ENCODE measurements at regions not wholly inside any gene's neighbourhood (a gene's known extent, or its start where the extent isn't known, plus 50 kb on each side); places are given as distances from the start of the nearest gene placed in this dataset.

- H3K27me3 Mint-ChIP-seq = no peaks in the 10 kb centered on the region
- no peak overlapping the region for H3K4me3 Mint-ChIP-seq
- DNase-seq = no peak
- no peaks in the 10 kb centered on the region for H3K36me3 Mint-ChIP-seq
- H3K4me1 Mint-ChIP-seq = no peaks in the 10 kb centered on the region
- no peak overlapping the region for H3K27ac Mint-ChIP-seq
- H3K9me3 Mint-ChIP-seq = no peaks in the 10 kb centered on the region
Observed at GRCh38 chr9:105971986-105972385, 277.6 kb downstream of the TMEM38B start.

- no peak overlapping the region for H3K4me3 Mint-ChIP-seq
- H3K9me3 Mint-ChIP-seq = no peaks in the 10 kb centered on the region
Observed at GRCh38 chr9:105972466-105973204, 278.3 kb downstream of the TMEM38B start.

DNA sequence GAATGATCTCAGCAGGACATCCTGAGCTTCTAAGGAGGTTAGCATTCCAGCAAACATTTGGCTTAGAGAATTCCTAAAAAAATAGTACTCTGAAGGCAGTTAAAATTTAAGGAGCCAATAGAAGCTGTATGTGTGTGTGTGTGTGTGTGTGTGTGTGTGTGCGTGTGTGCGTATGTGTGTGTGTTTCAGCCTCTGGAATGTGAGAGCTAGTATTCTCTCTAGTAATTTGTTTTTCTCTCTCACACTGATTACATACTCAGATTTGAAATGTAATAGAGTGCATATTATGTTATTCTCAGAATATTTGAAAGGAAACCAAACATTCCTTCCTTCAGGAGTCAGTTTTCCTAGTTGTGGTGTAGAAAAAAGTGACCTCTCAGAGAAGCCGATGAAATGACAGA, 279.6 kb downstream of the TMEM38B start:
- no peaks in the 10 kb centered on the region for H3K4me1 Mint-ChIP-seq
- H3K9me3 Mint-ChIP-seq = no peaks in the 10 kb centered on the region

More at GRCh38 chr9:105972466-105973204, 278.3 kb downstream of the TMEM38B start:
- Mint-ChIP-seq H3K27me3 (no peaks in the 10 kb centered on the region), H3K27ac (no peak overlapping the region), H3K36me3 (no peaks in the 10 kb centered on the region), H3K4me1 (no peaks in the 10 kb centered on the region)
- DNase-seq = no peak

GRCh38 chr9:105975886-105976645, 281.7 kb downstream of the TMEM38B start:
- Mint-ChIP-seq H3K9me3 (no peaks in the 10 kb centered on the region), H3K4me1 (no peaks in the 10 kb centered on the region), H3K27ac (no peak overlapping the region), H3K27me3 (no peaks in the 10 kb centered on the region), H3K4me3 (no peak overlapping the region), H3K36me3 (no peaks in the 10 kb centered on the region)
- DNase-seq = no peak

More for the DNA sequence above, 279.6 kb downstream of the TMEM38B start:
- no peak overlapping the region for H3K27ac Mint-ChIP-seq
- no peaks in the 10 kb centered on the region for H3K36me3 Mint-ChIP-seq
- no peak overlapping the region for H3K4me3 Mint-ChIP-seq
- no peaks in the 10 kb centered on the region for H3K27me3 Mint-ChIP-seq
- no peak for DNase-seq

- H3K27me3 Mint-ChIP-seq = no peaks in the 10 kb centered on the region
- H3K27ac Mint-ChIP-seq = no peak overlapping the region
- DNase-seq = no peak
- no peak overlapping the region for H3K4me3 Mint-ChIP-seq
- no peaks in the 10 kb centered on the region for H3K36me3 Mint-ChIP-seq
- H3K9me3 Mint-ChIP-seq = no peaks in the 10 kb centered on the region
- H3K4me1 Mint-ChIP-seq = no peaks in the 10 kb centered on the region
Observed at GRCh38 chr9:105978336-105978735, 284.0 kb downstream of the TMEM38B start.

DNA sequence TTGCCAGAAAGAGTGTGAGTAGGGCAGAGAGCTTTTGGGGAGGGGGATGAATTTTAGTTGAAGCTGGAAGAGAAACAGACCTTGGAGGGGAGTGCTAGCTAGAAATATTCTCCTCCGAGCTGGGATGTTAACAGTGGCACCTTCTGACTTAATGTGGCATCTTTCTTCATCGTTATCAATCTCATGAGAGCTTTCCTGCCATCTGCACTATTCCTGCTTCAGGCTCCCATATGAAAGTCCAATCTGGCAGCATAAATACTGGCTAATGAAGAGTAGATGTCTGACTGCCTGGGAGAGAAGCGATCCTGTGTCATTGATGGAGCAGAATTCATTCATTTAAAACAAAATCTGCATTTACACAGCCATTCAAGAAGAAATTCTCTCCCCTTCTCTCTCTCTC, 284.5 kb downstream of the TMEM38B start:
- H3K4me1 Mint-ChIP-seq = no peaks in the 10 kb centered on the region
- no peak overlapping the region for H3K27ac Mint-ChIP-seq
- no peaks in the 10 kb centered on the region for H3K36me3 Mint-ChIP-seq
- H3K4me3 Mint-ChIP-seq = no peak overlapping the region
- DNase-seq = no peak
- H3K9me3 Mint-ChIP-seq = no peaks in the 10 kb centered on the region
- H3K27me3 Mint-ChIP-seq = no peaks in the 10 kb centered on the region

DNA sequence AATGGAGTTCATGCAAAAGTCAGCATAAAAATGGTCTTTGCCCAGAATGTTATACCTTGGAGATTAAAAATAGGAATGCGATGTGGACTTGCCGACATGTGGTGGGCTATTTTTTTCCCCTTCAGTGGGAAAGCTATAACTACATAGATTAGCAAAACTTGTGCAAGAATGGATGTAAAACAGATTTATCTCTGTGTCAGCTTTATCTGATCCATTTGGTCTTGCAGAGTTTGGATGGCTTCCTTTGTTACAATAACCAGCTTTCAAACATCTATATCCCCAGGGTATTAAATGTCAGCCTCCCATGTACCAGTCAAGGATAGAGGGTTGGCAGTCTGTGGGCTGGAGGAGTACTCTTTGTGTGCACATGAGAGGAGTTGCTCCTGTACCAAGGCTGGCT, 284.9 kb downstream of the TMEM38B start:
- DNase-seq = no peak
- no peak overlapping the region for H3K4me3 Mint-ChIP-seq
- H3K27me3 Mint-ChIP-seq = no peaks in the 10 kb centered on the region
- no peak overlapping the region for H3K27ac Mint-ChIP-seq
- no peaks in the 10 kb centered on the region for H3K4me1 Mint-ChIP-seq
- H3K9me3 Mint-ChIP-seq = no peaks in the 10 kb centered on the region
- no peaks in the 10 kb centered on the region for H3K36me3 Mint-ChIP-seq

- H3K27me3 Mint-ChIP-seq = no peaks in the 10 kb centered on the region
- no peak for DNase-seq
- H3K36me3 Mint-ChIP-seq = no peaks in the 10 kb centered on the region
- no peaks in the 10 kb centered on the region for H3K4me1 Mint-ChIP-seq
- H3K27ac Mint-ChIP-seq = no peak overlapping the region
- H3K4me3 Mint-ChIP-seq = no peak overlapping the region
- H3K9me3 Mint-ChIP-seq = no peaks in the 10 kb centered on the region
Observed at GRCh38 chr9:105984714-105985113, 290.4 kb downstream of the TMEM38B start.

GRCh38 chr9:105993116-105993854, 298.9 kb downstream of the TMEM38B start:
- Mint-ChIP-seq H3K4me1 (no peaks in the 10 kb centered on the region), H3K4me3 (no peak overlapping the region), H3K36me3 (no peaks in the 10 kb centered on the region), H3K9me3 (no peaks in the 10 kb centered on the region), H3K27me3 (no peaks in the 10 kb centered on the region), H3K27ac (no peak overlapping the region)
- DNase-seq = no peak

DNA sequence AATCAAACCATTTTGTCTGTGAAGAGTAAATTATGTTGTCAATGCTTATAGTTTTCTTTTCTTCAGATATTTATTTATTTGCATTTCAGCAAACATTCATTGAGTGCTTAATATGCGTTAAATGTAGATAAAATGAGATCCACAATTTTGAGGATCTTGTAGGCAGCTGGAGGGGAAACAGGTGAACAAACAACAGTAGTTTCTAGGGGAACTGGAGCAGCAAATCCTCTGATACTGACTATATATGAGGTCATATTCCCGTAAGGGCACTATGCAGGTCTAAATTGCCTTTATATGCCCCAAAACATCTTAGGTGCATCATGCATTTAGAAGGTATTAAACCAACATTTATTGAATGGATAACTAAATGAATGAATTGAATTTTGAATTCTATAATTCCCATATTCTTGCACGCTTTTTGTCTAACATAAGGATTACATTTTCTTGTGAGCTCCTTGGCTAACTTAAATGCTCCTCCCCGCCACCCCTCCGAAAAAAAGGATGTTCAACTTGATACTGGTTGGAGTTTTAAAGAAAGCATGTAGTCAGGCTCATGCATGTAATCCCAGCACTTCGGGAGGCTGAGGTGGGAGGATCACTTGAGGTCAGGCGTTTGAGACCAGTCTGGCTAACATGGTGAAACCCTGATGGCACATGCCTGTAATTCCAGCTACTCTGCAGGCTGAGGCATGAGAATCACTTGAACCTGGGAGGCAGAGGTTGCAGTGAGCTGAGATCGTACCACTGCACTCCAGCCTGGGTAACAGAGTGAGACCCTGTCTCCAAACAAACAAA, 299.8 kb downstream of the TMEM38B start:
- no peaks in the 10 kb centered on the region for H3K36me3 Mint-ChIP-seq
- no peak overlapping the region for H3K4me3 Mint-ChIP-seq
- H3K27ac Mint-ChIP-seq = no peak overlapping the region
- no peak for DNase-seq
- H3K9me3 Mint-ChIP-seq = no peaks in the 10 kb centered on the region
- no peaks in the 10 kb centered on the region for H3K4me1 Mint-ChIP-seq
- H3K27me3 Mint-ChIP-seq = no peaks in the 10 kb centered on the region

GRCh38 chr9:105994970-105995369, 300.6 kb downstream of the TMEM38B start:
- no peak overlapping the region for H3K4me3 Mint-ChIP-seq
- no peaks in the 10 kb centered on the region for H3K27me3 Mint-ChIP-seq
- no peaks in the 10 kb centered on the region for H3K4me1 Mint-ChIP-seq
- no peak overlapping the region for H3K27ac Mint-ChIP-seq
- H3K9me3 Mint-ChIP-seq = no peaks in the 10 kb centered on the region
- H3K36me3 Mint-ChIP-seq = no peaks in the 10 kb centered on the region
- DNase-seq = peak; percentile 8

- Mint-ChIP-seq H3K9me3 (no peaks in the 10 kb centered on the region), H3K27me3 (peaks cover 3% of the 10 kb centered on the region), H3K4me1 (no peaks in the 10 kb centered on the region), H3K27ac (no peak overlapping the region), H3K4me3 (no peak overlapping the region), H3K36me3 (no peaks in the 10 kb centered on the region)
- DNase-seq = no peak
Observed at GRCh38 chr9:106017198-106017740, 322.9 kb downstream of the TMEM38B start.

DNA sequence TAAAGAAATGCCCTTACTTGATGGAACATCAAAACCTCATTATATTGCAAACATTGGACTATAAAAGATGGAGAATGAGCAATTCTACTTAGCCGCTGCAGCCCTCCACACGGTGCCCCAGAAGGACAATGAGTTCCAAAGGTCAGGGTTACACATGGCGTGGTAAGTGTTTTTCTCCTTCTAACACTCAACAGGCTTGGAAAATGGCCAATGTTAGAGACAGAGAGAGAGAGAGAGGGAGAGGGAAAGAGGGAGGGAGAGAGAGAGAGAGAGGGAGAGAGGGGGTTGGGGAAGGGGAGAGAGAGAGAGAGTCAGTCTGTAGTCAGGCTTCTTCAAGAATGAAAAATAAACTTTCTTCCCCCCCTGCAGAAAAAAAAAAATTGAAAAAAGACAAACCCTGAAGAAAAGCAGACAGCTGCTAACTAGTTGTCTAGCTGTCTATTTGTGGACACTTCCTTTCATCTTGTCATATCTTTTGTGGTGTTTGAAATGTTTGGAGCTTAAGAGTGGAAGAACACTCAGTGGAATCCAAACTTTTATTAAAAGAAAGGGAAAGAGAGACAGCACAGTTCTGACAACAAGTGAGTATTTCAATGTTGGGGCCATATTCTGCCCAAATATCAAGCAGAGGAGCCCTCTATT, 324.8 kb downstream of the TMEM38B start:
- Mint-ChIP-seq H3K36me3 (no peaks in the 10 kb centered on the region), H3K27ac (no peak overlapping the region), H3K4me1 (no peaks in the 10 kb centered on the region), H3K4me3 (no peak overlapping the region), H3K27me3 (peaks cover 3% of the 10 kb centered on the region), H3K9me3 (no peaks in the 10 kb centered on the region)
- no peak for DNase-seq

GRCh38 chr9:106019702-106020101, 325.4 kb downstream of the TMEM38B start:
- Mint-ChIP-seq H3K27ac (no peak overlapping the region), H3K36me3 (no peaks in the 10 kb centered on the region), H3K27me3 (peaks cover 3% of the 10 kb centered on the region), H3K4me3 (no peak overlapping the region), H3K4me1 (no peaks in the 10 kb centered on the region), H3K9me3 (no peaks in the 10 kb centered on the region)
- DNase-seq = no peak
